ENCODE measurements at regions not wholly inside any gene's neighbourhood (a gene's known extent, or its start where the extent isn't known, plus 50 kb on each side); places are given as distances from the start of the nearest gene placed in this dataset.

GRCh38 chr2:156784020-156784701 lies 348.0 kb downstream of the GPD2 start:
- TF ChIP-seq POLR2AphosphoS5 (IDR thresholded peaks at IDR 0.05): no peak
- TF ChIP-seq CTCF (IDR thresholded peaks at IDR 0.05): no peak
- TF ChIP-seq POLR2A (IDR thresholded peaks at IDR 0.05): no peak
